Stimulated activated CD4-positive, alpha-beta T cell treated with anti-CD3 and anti-CD28 coated beads, Interleukin-12 subunit alpha, Interleukin-12 subunit beta, amount 100 ng/mL, for 4 hours (primary cell): ENCODE measurements at regions not wholly inside any gene's neighbourhood (a gene's known extent, or its start where the extent isn't known, plus 50 kb on each side); places are given as distances from the start of the nearest gene placed in this dataset.
"Not testable (repeated sequence)": the region's sequence is repeated elsewhere in the genome, so short reads cannot be mapped to it uniquely, and the experiment has no call there.

Experiments
- DNase-seq: peaks from one replicate; pipeline ENCODE4 v3.0.0-alpha.2; 2020

- no peak for DNase-seq
Observed at GRCh38 chr9:90124961-90125360, 517.7 kb downstream of the DIRAS2 start.

GRCh38 chr9:90127923-90128322, 514.7 kb downstream of the DIRAS2 start:
- DNase-seq, result no peak

GRCh38 chr9:90128587-90129190, 513.9 kb downstream of the DIRAS2 start:
- DNase-seq, result no peak

GRCh38 chr9:90129446-90129845, 513.2 kb downstream of the DIRAS2 start:
- no peak for DNase-seq

- DNase-seq, result no peak
Observed at GRCh38 chr9:90131568-90131967, 511.1 kb downstream of the DIRAS2 start.

- DNase-seq, result no peak
Observed at GRCh38 chr9:90132866-90133265, 509.8 kb downstream of the DIRAS2 start.

- DNase-seq, result no peak
Observed at GRCh38 chr9:90137801-90138200, 504.8 kb downstream of the DIRAS2 start.

- DNase-seq, result no peak
Observed at GRCh38 chr9:90140131-90140818, 502.3 kb downstream of the DIRAS2 start.

- no peak for DNase-seq
Observed at GRCh38 chr9:90141723-90142122, 500.9 kb downstream of the DIRAS2 start.

- DNase-seq, result peak; percentile 50
Observed at GRCh38 chr9:90142580-90142979, 500.0 kb downstream of the DIRAS2 start.

- DNase-seq, result no peak
Observed at GRCh38 chr9:90147426-90147825, 495.2 kb downstream of the DIRAS2 start.

- no peak for DNase-seq
Observed at GRCh38 chr9:90156318-90156717, 486.3 kb downstream of the DIRAS2 start.

GRCh38 chr9:90162326-90162725, 480.3 kb downstream of the DIRAS2 start:
- DNase-seq, result no peak

GRCh38 chr9:90162819-90163218, 479.8 kb downstream of the DIRAS2 start:
- DNase-seq, result no peak

- DNase-seq, result no peak
Observed at GRCh38 chr9:90165281-90165680, 477.3 kb downstream of the DIRAS2 start.

- not testable (repeated sequence) for DNase-seq
Observed at GRCh38 chr9:90166374-90166773, 476.2 kb downstream of the DIRAS2 start.

GRCh38 chr9:90167914-90168313, 474.7 kb downstream of the DIRAS2 start:
- DNase-seq, result no peak

- no peak for DNase-seq
Observed at GRCh38 chr9:90169490-90169889, 473.1 kb downstream of the DIRAS2 start.

GRCh38 chr9:90173935-90174334, 468.7 kb downstream of the DIRAS2 start:
- not testable (repeated sequence) for DNase-seq

- not testable (repeated sequence) for DNase-seq
Observed at GRCh38 chr9:90174346-90174745, 468.3 kb downstream of the DIRAS2 start.

GRCh38 chr9:90175257-90175656, 467.4 kb downstream of the DIRAS2 start:
- DNase-seq, result no peak

- no peak for DNase-seq
Observed at GRCh38 chr9:90175865-90176264, 466.8 kb downstream of the DIRAS2 start.

GRCh38 chr9:90176901-90177300, 465.7 kb downstream of the DIRAS2 start:
- no peak for DNase-seq

- no peak for DNase-seq
Observed at GRCh38 chr9:90180381-90180780, 462.2 kb downstream of the DIRAS2 start.

- DNase-seq, result no peak
Observed at GRCh38 chr9:90188656-90189055, 454.0 kb downstream of the DIRAS2 start.
